GM19025 (cell line): ENCODE measurements at regions not wholly inside any gene's neighbourhood (a gene's known extent, or its start where the extent isn't known, plus 50 kb on each side); places are given as distances from the start of the nearest gene placed in this dataset.

ENCODE experiments used
- ATAC-seq: cut with Tn5 transposase; IDR thresholded peaks from one replicate; pipeline ENCODE4 v1.9.1; 2021; ENCODE audit warnings: mild to moderate bottlenecking, low read depth, moderate library complexity; ENCODE audit not compliant: unreplicated experiment

DNA sequence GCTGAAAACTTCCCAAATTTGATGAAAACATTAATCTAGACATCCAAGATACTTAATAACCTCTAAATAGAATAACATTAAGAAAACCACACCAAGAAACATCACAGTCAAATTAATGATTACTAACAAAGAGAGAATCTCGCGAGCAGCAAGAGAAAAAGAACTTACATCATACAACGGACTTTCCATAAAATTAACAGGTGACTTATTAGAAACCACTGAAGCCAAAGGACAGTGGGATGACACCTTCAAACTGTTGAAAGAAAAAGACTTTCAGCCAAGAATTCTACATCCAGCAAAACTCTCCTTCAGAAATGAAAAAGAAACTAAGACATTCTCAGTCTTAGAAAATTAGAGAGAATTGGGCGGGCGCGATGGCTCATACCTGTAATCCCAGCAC lies 232.0 kb downstream of the SNCA start:
- no peak for ATAC-seq

DNA sequence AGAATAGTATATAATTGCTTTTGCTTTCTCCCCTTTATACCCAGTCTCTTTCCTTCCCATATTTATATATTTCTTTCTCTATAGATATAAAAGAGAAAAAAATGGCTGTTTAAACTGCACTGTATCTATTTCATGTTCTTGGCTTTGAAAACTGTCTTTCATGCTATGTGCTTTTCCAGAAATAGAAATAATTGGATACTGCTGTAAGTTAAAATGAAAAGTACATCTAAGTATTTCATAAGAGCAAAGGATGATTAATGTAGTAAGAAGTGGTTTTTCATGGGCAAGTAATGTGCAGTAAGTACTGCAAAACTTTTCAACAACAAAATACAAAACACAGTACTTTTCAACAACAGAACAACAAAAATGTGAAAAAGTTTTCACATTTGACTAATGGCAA lies 237.9 kb downstream of the SNCA start:
- no peak for ATAC-seq

DNA sequence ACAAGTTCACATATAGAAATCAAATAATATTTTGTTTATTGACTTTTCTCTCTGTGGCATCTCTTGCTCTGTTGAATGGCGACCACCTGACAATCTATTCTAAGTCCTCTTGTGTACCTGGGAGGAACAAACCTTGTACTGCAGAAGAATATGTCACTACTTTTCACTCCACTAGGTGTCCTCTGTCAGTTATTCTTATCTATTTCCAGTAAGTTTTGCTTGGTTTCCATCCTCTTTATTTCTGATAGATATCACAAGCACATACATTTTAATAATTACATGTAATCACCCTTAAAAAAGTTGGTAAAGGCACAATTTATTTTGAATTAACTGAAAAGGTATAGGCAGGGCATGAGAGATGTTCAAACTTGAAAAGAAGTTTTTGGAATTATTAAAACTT lies 238.4 kb downstream of the SNCA start:
- no peak for ATAC-seq

DNA sequence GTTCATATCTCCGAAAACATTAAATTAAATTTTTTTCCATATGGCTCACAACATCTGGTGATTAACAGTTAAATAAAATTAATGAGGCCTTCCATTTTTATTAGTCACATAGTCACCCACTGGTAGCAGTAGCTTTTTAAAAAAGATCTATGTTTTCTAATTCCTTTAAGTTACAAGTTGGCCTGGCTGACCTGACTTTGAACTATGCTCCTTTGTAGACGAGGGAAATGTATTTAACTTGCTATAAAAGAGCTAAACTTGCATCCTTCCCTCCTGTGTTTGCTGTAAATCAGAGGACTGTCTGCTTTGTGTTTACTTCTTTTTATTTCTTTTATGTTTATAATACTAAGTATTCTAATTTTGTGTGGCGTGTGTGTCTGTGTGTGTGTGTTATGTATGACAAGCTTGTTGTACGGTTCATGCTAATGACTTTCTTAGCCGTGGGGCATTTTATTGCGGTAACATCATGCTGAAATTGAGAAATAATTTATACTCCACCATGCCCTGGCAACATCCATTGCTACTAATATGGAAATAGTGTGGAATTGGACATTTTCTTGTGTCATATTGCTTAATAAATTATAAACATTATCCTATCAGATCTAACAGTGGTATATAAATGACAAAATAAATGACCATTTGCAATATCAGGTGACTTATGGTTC lies 241.7 kb downstream of the SNCA start:
- ATAC-seq: no peak

DNA sequence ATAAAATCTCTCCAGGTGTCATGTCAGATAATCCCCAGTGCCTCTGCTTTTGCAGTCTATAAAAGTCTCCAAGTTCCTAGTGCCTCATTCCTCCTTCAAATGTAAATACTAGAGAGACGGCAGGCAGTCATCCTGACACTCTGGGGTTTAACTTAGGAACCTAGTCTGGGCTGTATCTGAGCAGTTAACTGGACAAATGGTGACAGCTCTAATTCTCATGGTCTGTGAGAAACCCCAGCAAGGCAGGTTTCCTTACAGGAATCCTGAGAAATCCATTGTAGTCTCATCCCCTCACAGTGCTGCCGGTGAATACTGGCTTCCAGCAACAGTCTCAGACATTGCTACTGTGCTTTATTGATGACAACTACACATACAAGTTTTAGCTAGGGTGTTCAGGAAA lies 246.8 kb downstream of the SNCA start:
- no peak for ATAC-seq

DNA sequence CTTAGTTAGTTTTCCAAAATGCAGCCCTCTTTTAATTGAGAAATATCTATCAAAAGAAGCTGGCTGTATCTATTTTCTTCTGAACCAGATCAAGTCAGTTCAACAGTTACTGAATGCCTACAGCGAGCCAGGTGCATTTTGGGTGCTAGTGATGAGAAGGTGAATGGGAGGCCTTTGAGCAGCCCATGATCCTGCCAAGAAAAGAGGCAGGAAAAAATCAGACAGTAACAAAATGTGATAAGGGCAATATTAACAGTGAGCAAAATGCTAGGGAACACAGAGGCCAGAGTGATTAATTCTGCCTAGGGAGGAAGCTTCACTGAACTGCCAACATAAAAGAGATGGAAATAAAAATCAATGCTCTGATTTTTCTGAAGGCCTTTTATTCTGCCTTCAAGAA lies 248.5 kb downstream of the SNCA start:
- no peak for ATAC-seq

DNA sequence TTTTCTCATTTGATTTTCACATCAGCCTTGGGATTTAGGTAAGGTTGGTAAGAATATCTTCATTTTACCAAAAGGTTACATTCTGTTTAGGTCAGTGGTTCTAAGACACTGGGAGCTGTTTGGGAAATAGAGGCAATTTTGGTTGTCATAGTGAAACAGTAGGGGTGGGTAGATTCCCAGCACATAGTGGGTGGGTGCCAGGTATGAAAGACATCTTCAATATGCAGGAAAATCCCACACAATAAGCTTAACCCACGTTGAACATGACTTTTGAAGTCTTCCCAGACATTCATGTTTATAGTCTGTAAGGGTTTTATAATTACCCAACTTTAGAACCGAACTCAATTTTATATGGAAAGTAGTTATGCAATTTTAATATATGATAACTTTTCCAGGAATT lies 249.6 kb downstream of the SNCA start:
- ATAC-seq: no peak

DNA sequence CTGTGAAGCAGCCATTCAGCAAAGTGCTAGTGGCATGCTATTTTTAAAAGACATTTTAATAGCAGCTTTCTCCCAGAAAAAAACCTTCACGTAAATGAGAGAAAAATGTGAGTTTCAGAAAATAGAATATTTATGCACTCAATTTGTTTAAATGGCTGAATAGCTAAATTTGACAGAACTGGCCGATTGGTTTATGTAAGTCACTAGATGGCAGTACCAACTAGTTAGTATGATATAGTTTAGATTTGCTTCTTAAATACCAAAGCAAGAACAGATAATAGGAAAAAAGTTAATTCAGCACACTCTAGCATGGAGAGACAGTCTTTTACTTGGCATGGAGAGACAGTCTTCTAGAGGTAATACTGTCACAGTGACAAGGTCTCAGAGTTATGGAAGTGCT lies 250.1 kb downstream of the SNCA start:
- ATAC-seq: no peak

DNA sequence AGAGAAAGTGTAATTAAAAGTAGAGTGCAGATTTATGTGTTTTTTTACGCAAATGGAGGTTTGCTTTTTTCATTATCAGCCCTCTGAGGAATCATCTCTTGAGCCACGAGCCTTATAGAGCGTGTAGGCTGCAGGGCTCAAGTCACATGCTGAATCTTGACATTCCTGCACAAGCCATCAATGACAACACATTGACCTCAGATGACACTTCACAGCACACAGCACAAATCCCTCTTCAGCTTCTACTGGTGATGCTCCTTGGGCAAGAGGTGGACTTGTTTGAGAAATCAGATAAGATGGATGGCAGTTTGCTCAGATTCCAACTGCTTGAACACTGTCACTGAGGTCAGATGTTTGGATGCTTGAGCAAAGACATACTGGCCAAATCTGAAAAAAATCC lies 250.6 kb downstream of the SNCA start:
- no peak for ATAC-seq

DNA sequence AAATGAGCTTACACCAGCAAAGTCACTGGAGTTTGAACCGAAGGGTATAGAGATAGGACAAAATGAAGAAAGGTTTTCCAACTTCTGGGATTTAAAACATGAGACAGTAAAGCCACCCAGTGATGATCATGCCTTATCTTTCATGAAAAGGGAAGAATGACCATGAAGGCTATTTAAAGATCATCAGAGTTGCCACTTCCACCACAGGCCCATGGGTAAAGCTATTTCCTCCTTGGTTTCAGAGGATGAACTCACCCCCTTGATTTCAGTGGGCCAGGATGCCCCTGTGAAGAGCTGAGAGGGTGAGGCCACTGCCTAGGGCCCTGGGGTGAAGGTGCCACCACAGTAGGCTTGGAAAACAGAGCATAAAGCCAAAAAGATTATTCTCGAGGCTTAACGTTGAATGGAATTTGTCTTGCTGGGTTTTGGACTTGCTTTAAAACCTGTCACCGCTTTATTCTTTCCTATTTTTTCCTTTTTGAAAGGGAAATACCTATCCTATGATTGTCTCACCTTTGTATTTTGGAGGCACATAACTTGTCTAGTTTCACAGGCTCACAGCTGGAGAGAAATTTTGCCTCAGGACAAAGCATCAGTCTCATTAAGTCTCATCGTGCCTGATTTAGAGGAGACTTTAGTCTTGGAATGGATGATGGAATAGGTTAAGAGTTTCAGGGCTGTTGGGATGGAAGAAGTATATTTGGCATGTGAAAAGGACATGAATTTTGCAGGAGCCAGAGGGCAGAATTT lies 254.0 kb downstream of the SNCA start:
- no peak for ATAC-seq

DNA sequence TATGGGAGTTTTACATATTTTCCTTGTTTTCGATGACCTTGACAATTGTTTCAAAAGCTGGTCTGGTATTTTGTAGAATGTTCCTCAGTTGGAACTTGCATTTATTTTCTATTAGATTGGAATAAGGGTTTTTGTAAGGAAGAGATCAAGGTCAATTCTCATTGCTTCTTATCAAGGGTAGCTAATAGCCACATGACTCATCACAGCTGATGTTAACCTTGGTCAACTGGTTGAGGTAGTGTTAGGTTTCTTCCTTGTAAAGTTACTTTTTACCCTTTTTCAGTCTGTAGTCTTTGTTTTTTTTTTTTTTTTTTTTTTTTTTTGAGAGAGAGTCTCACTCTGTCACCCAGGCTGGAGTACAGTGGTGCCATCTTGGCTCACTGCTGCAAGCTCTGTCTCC lies 257.2 kb downstream of the SNCA start:
- ATAC-seq: no peak

DNA sequence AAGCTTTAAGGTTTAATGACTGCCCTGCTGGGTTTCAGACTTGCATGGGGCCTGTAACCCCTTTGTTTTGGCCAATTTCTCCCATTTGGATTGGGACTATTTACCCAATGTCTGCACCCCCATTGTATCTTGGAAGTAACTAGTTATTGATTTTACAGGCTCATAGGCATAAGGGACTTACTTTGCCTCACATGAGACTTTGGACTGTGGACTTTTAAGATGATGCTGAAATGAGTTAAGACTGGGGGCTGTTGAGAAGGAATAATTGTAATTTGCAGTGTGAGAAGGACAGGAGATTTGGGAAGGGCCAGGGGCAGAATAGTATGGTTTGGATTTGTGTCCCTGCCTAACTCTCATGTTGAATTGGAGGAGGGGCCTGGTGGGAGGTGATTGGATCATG lies 260.7 kb downstream of the SNCA start:
- no peak for ATAC-seq

DNA sequence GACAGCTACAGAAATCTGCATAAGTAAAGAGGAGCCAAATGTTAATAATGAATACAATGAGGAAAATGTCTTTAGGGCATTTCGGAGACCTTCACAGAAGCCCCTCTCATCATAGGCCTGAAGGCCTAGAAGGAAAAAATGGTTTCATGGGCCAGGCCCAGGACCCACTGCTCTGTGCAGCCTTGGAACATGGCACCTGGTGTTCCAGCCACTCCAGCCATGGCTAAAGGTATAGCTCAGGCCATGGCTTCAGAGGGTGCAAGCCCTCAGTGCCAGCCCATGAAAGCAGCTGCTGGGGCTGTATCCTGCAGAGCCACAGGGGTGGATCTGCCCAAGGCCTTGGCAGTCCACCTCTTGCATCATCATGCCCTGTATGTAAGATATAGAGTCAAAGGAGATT lies 261.1 kb downstream of the SNCA start:
- ATAC-seq: no peak

DNA sequence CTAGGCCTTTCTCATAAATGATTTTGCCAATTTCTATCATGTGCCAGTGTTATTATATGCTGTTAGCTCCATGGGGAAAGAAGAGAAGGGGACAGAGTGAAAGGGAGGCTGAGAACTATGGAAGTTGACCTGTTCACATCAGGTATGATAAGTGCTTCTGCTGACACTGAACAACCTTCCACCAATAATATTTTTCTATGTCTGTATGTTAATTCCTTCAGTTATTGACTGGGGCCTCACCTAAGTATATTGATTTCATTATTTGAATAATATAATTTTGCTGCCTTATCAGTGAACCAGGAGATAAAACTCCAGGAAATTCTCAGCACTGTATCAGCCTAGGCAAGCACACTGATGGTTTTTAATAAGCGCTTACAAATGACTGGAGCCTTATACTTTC lies 262.8 kb downstream of the SNCA start:
- no peak for ATAC-seq

DNA sequence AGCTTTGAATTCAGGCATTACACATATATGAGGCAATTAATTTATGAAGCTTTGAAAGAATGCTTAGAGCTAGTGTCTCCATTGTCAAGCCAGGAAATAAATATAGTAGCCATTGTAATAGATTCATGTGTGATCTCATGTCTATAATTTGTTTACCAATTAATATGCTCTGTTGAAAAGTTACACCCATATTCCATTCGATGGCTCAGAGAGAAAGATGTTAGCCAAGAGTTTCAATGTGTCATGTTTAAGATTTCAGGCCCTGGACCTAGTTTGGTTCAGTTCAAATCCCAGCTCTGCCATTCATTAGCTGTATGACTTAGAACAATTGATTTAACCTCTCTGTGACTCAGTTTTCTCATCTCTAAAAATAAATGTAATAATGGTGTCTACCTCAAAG lies 263.3 kb downstream of the SNCA start:
- ATAC-seq: no peak

DNA sequence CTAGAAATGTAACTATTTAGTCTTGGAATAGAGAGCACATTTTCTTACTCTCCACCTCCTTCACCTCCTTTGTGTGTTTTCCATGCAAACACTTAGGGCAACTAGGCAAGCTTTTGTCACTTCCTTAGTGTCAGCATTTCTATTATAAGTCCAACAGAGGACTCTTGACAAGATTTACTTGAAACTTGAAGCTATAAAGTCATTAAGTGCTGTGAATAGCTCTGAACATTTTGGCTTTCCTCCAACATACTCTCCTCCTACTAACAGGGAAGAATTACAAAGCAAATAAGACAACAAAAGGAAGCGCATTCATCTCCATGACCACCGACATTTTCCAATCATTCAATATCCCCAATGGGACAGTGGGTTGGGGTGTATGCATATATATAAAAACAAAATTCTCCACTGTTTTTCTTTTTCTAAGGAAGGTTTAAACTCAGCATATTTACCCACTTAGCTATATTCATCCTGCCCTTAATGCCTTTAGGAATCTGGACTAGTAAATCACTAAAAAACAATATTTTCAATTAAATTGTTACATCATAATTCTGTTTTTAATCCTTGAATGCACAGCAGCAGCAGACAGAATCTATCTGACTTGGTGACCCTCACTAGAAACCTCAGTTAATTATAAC lies 264.6 kb downstream of the SNCA start:
- ATAC-seq: no peak

DNA sequence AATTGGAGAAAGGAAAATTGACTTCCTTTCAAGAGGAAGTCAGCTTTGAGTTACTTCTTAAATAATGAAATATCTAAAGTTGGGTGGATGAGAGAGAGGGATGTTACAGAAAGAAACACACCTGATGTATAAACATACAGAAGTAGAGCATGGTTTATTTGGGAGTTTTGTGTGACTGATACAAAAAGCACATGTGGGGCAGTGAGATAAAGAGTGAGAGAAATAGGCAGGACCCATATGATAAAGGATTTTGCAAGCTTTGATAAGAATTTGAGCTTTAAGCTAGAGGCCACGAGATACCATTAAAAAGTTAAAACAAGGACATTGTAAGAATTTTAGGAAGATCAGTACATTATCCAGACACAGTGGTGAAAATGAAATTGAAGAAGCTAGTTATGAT lies 263.3 kb upstream of the GPRIN3 start:
- no peak for ATAC-seq

DNA sequence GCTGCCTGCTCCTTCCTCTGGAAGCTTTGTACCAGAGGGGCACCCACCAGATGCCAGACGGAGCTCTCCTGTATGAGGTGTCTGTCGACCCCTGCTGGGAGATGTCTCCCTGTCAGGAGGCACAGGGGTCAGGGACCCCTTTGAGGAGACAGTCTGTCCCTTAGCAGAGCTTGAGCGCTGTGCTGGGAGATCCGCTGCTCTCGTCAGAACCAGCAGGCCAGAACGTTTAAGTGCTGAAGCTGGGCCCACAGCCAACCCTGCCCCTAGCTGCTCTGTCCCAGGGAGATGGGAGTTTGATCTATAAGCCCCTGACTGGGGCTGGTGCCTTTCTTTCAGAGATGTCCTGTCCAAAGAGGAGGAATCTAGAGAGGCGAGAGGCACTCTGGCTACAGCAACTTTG lies 260.3 kb upstream of the GPRIN3 start:
- ATAC-seq: no peak

DNA sequence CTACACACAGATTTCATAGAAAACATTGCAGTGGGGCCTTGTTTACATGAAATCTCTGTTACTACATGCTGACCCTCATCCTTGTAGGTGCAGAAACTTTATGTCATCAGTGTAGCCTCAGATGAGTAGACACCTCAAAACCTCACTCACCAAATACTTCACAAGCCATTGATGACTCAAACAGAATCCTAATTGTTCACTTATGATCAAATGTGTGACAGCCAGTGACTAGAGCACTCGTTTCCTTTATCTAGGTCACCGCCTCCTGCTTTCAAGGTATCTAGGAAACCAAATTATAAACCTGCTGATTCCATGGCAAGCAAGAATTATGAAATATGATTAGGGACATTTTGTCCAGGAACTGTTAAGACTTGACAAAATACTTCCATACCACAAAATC lies 255.8 kb upstream of the GPRIN3 start:
- ATAC-seq: peak; percentile 78

DNA sequence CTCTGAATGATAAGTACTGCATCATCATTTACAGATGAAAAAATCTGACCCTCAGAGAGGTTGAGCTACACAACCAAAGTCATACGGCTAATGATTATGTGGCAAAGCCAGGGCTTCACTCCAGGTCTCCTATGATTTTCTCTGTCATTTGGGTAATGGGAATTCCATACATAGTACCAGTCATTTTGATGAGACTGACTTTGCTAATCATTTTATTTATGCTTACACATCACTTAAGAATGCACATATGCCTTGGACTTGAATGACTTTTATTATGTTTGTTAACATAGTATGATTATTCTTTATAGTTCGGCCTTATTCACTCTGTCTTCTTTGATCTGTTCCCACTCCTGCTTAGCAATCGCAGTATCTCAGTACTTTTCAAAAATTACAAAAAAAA lies 255.1 kb upstream of the GPRIN3 start:
- ATAC-seq: no peak

DNA sequence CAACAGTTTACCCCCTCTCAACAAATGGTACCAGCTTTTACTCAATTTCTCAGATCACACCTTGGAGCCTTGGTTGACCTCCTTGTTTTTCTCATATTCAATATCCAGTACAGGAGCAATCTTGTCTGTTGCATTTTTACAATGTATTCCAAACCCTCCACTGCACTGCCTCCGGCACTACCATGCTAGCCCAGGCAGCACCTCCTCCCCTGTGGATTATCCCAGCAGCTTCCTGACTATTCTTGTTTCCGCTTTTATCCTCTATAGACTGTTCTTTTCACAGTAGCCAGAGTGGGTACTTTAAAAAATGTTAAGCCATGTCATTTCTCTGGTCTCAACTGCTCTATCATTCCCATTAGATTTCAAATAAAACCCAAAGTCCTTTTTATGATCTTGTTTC lies 253.4 kb upstream of the GPRIN3 start:
- ATAC-seq: no peak

DNA sequence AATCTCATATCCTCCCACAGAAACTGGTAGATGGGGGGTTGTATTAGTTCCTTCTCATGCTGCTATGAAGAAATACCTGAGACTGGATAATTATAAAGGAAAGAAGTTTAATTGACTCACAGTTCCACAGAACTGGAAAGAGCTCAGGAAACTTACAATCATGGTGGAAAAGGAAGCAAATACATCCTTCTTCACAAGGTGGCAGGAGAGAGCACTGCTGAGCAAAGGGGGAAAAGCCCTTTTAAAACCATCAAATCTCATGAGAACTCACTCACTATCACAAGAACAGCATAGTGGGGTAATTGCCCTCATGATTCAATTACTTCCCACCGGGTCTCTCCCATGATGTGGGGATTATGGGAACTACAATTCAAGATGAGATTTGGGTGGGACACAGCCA lies 250.5 kb upstream of the GPRIN3 start:
- ATAC-seq: no peak
